HCT116 (cell line): ENCODE measurements at regions not wholly inside any gene's neighbourhood (a gene's known extent, or its start where the extent isn't known, plus 50 kb on each side); places are given as distances from the start of the nearest gene placed in this dataset.

ENCODE experiments used
- ATAC-seq: fragments of 200-7000 bp; cut with Tn5 transposase; 2 replicates; pipeline ENCODE4 v1.9.1; 2020; ENCODE audit warnings: mild to moderate bottlenecking, moderate library complexity
- BruUV-seq: library from RNA; stranded (reverse); fragments of 400-500 nt; replicated peaks from 2 replicates; lab custom pipeline; 2021; lab: Mats Ljungman, UMichigan
- CTCF ChIA-PET: fragments of 300-600 bp; sonication (Branson Sonifier 250); formaldehyde crosslinking; loops from one replicate; lab custom pipeline; 2021; ENCODE audit warnings: antibody characterized with exemption; lab: Charles Lee
- POLR2A ChIA-PET: fragments of 300-600, 350-600 bp; sonication (Branson Sonifier 250); formaldehyde crosslinking; loops from one replicate; lab custom pipeline; 2021; ENCODE audit warnings: antibody characterized with exemption; lab: Charles Lee
- RAD21 ChIA-PET, 2 experiments: fragments of 300-600 bp; sonication (Branson Sonifier 250); formaldehyde crosslinking; loops; one replicate each; lab custom pipeline; 2023; ENCODE audit warnings: low total read pairs in 2 of 2; ENCODE audit not compliant: uncharacterized antibody in 2 of 2, unreplicated experiment in 2 of 2, low non-redundant PET in 1 of 2; lab: Charles Lee
- DNase-seq: peaks from one replicate; pipeline ENCODE4 v3.0.0-alpha.2; 2010; ENCODE audit warnings: low read depth, low spot score
- H2AFZ ChIP-seq: fragments of 200-600 bp; shearing (Covaris generic), sonication (generic); 2 replicates; pipeline ENCODE4 v1.6.1; 2017; ENCODE audit warnings: low read depth, mixed run types, mixed read lengths, antibody characterized with exemption, low read length; ENCODE audit not compliant: poor library complexity, severe bottlenecking
- H3K27ac ChIP-seq: 2 replicates; pipeline ENCODE4 v1.5.1; 2012; ENCODE audit warnings: low read depth, low read length
- H3K27me3 ChIP-seq: fragments of 200-600 bp; sonication (generic); 2 replicates; pipeline ENCODE4 v1.6.1; 2016; ENCODE audit warnings: mixed run types, low read length, mixed read lengths; ENCODE audit not compliant: insufficient read depth
- H3K36me3 ChIP-seq, 2 experiments: fragments of 200-500 bp in 1 of 2; fragments of 200-600 bp in 1 of 2; sonication (Bioruptor generic) in 1 of 2; sonication (generic) in 1 of 2; 2 replicates each; pipeline versions ENCODE4 v1.5.1 to v1.6.1; 2014 to 2016; ENCODE audit warnings: low read length in 2 of 2, inconsistent platforms in 1 of 2, mixed read lengths in 1 of 2, mixed run types in 1 of 2; ENCODE audit not compliant: insufficient read depth in 2 of 2, control insufficient read depth in 1 of 2
- H3K4me1 ChIP-seq, 2 experiments: fragments of 200-600 bp in 1 of 2; sonication (generic) in 1 of 2; 2 replicates each; pipeline versions ENCODE4 v1.5.1 to v1.6.1; 2012 to 2017; ENCODE audit warnings: low read length in 2 of 2, inconsistent platforms in 1 of 2, mild to moderate bottlenecking in 1 of 2, mixed read lengths in 1 of 2, mixed run types in 1 of 2, moderate library complexity in 1 of 2; ENCODE audit not compliant: insufficient read depth in 2 of 2, control insufficient read depth in 1 of 2
- H3K4me2 ChIP-seq: fragments of 200-600 bp; sonication (generic); 2 replicates; pipeline ENCODE4 v1.6.1; 2017; ENCODE audit warnings: mixed run types, low read length, mixed read lengths
- H3K4me3 ChIP-seq, 2 experiments: fragments of 200-600 bp in 1 of 2; sonication (generic) in 1 of 2; replicated peaks in 1 of 2; 2 replicates each; pipeline ENCODE4 v1.5.1; 2011 to 2016; ENCODE audit warnings: low read length in 2 of 2, control low read depth in 1 of 2, low read depth in 1 of 2, mild to moderate bottlenecking in 1 of 2, mixed read lengths in 1 of 2, mixed run types in 1 of 2
- H3K79me2 ChIP-seq: fragments of 200-600 bp; sonication (generic); 2 replicates; pipeline ENCODE4 v1.6.1; 2017; ENCODE audit warnings: mild to moderate bottlenecking, mixed run types, low read length, moderate library complexity, mixed read lengths; ENCODE audit not compliant: insufficient read depth
- H3K9ac ChIP-seq: fragments of 200-600 bp; sonication (generic); 2 replicates; pipeline ENCODE4 v1.6.1; 2016; ENCODE audit warnings: low read length, mixed read lengths
- H3K9me2 ChIP-seq: fragments of 200-600 bp; sonication (generic), shearing (Covaris generic); 2 replicates; pipeline ENCODE4 v1.6.1; 2017; ENCODE audit warnings: mixed run types, mild to moderate bottlenecking, moderate library complexity; ENCODE audit not compliant: insufficient read depth
- H3K9me3 ChIP-seq, 2 experiments: fragments of 200-500 bp in 1 of 2; fragments of 200-600 bp in 1 of 2; sonication (Bioruptor generic) in 1 of 2; sonication (generic) in 1 of 2; 2 replicates each; pipeline ENCODE4 v1.6.1; 2014 to 2017; ENCODE audit warnings: low read length in 2 of 2, mixed read lengths in 2 of 2, inconsistent platforms in 1 of 2, low read depth in 1 of 2, mild to moderate bottlenecking in 1 of 2, mixed run types in 1 of 2, moderate library complexity in 1 of 2; ENCODE audit not compliant: control insufficient read depth in 1 of 2, insufficient read depth in 1 of 2
- H4K20me1 ChIP-seq: fragments of 200-600 bp; sonication (generic), shearing (Covaris generic); 2 replicates; pipeline ENCODE4 v1.6.1; 2017; ENCODE audit warnings: mixed run types, mild to moderate bottlenecking, moderate library complexity; ENCODE audit not compliant: insufficient read depth
- CBX3 ChIP-seq: IDR thresholded peaks from 2 replicates; pipeline ENCODE4 v1.6.1; 2012; ENCODE audit warnings: low read depth
- CEBPB ChIP-seq: IDR thresholded peaks from 2 replicates; pipeline ENCODE4 v1.6.1; 2012; ENCODE audit warnings: low read depth
- EGR1 ChIP-seq: IDR thresholded peaks from 2 replicates; pipeline ENCODE4 v1.6.1; 2012; ENCODE audit warnings: low read depth
- ELF1 ChIP-seq: IDR thresholded peaks from 2 replicates; pipeline ENCODE4 v1.6.1; 2012; ENCODE audit warnings: low read depth, borderline replicate concordance
- EZH2phosphoT487 ChIP-seq: fragments of 200-600 bp; IDR thresholded peaks from 2 replicates; pipeline ENCODE4 v1.6.1; 2018; ENCODE audit warnings: antibody characterized with exemption, borderline replicate concordance
- FOSL1 ChIP-seq: IDR thresholded peaks from 2 replicates; pipeline ENCODE4 v1.6.1; 2012; ENCODE audit warnings: low read depth
- POLR2A ChIP-seq: IDR thresholded peaks from 2 replicates; pipeline ENCODE4 v1.7.0; 2011; ENCODE audit warnings: borderline replicate concordance; ENCODE audit not compliant: insufficient read depth, insufficient read length; ENCODE audit errors: extremely low read depth
- POLR2AphosphoS5 ChIP-seq: IDR thresholded peaks from 2 replicates; pipeline ENCODE4 v1.6.1; 2011; ENCODE audit warnings: mild to moderate bottlenecking, low read depth, low read length, moderate library complexity
- RAD21 ChIP-seq: IDR thresholded peaks from 2 replicates; pipeline ENCODE4 v1.6.1; 2012; ENCODE audit warnings: low read depth, mild to moderate bottlenecking
- SIN3A ChIP-seq: IDR thresholded peaks from 2 replicates; pipeline ENCODE4 v1.6.1; 2012; ENCODE audit warnings: low read depth
- ZNF274 ChIP-seq: fragments of 200-500 bp; sonication (Bioruptor generic); IDR thresholded peaks from 2 replicates; pipeline ENCODE4 v1.6.1; 2014; ENCODE audit warnings: mild to moderate bottlenecking, low read depth, low read length, inconsistent platforms
- intact Hi-C: fragments of 100-400 bp; cut with micrococcal nuclease; formaldehyde crosslinking; loops from 2 replicates; pipeline ENCODE4 v1.10.0; 2022
- TF ChIP-seq, protein P1 (sequence below), 3 experiments: fragments of 200-600 bp in 1 of 3; sonication (generic) in 1 of 3; IDR thresholded peaks in 2 of 3; conservative IDR thresholded peaks in 1 of 3; 2 replicates each; pipeline ENCODE4 v1.5.1; 2012 to 2017; ENCODE audit warnings: low read depth in 2 of 3, low read length in 2 of 3, antibody characterized with exemption in 1 of 3, borderline replicate concordance in 1 of 3, control low read depth in 1 of 3, mild to moderate bottlenecking in 1 of 3, mixed read lengths in 1 of 3, mixed run types in 1 of 3, moderate library complexity in 1 of 3; ENCODE audit not compliant: insufficient read depth in 1 of 3
- TF ChIP-seq, protein P2 (sequence below): IDR thresholded peaks from 2 replicates; pipeline ENCODE4 v1.6.1; 2012

GRCh38 chr10:106499448-106499847 lies 665.1 kb downstream of the SORCS1 start:
- POLR2A ChIA-PET, result no interaction called here
- Histone ChIP-seq H3K9ac (no peak overlapping the region), H4K20me1 (no peaks in the 10 kb centered on the region)

DNA sequence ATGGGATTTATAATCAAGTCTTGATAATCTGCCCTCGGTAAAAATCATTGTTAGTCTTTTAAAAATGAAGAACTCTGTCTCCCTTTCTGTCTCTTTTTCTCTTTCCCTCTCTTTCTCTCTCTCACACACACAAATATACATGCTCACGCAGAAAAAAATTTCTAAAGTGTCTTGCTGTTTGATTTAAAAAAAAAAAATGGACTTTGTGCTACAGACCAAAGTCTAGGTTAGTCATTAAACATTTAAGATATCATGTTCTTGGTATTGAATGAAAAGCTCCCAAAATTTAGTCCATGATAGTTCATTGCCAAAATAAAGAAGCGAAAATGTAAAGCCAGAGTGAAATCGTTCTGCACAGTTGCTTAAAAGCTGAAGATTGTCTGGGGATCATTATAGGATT lies 665.8 kb downstream of the SORCS1 start:
- DNase-seq (no peak), ATAC-seq (no peak)
- no peaks in the 10 kb centered on the region for H3K9me2 ChIP-seq
- no peak overlapping the region for H3K9ac ChIP-seq
- no peak overlapping the region for H3K4me2 ChIP-seq
- H3K4me1 ChIP-seq, result no peaks in the 10 kb centered on the region
- BruUV-seq, result no TSS peak
- H3K27ac ChIP-seq, result no peak overlapping the region
- H3K36me3 ChIP-seq, result no peaks in the 10 kb centered on the region; a peak in 1 of 4 replicates
- H3K79me2 ChIP-seq, result no peaks in the 10 kb centered on the region
- no peak overlapping the region for H2AFZ ChIP-seq
- RAD21 ChIA-PET, result no interaction called here
- no peak overlapping the region for H3K4me3 ChIP-seq
- no peaks in the 10 kb centered on the region for H4K20me1 ChIP-seq
- no peaks in the 10 kb centered on the region for H3K27me3 ChIP-seq
- CTCF ChIA-PET, result no interaction called here
- peaks cover 24 to 33% of the 10 kb centered on the region in 2 experiments; a peak in 2 of 4 replicates for H3K9me3 ChIP-seq
- intact Hi-C loops, result no loop called here
- POLR2A ChIA-PET, result no interaction called here
- TF ChIP-seq FOSL1 (no peak), RAD21 (no peak), CEBPB (no peak), ELF1 (no peak), POLR2A (no peak), CBX3 (no peak), POLR2AphosphoS5 (no peak), EZH2phosphoT487 (no peak)
- TF ChIP-seq, protein P1, sequence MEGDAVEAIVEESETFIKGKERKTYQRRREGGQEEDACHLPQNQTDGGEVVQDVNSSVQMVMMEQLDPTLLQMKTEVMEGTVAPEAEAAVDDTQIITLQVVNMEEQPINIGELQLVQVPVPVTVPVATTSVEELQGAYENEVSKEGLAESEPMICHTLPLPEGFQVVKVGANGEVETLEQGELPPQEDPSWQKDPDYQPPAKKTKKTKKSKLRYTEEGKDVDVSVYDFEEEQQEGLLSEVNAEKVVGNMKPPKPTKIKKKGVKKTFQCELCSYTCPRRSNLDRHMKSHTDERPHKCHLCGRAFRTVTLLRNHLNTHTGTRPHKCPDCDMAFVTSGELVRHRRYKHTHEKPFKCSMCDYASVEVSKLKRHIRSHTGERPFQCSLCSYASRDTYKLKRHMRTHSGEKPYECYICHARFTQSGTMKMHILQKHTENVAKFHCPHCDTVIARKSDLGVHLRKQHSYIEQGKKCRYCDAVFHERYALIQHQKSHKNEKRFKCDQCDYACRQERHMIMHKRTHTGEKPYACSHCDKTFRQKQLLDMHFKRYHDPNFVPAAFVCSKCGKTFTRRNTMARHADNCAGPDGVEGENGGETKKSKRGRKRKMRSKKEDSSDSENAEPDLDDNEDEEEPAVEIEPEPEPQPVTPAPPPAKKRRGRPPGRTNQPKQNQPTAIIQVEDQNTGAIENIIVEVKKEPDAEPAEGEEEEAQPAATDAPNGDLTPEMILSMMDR (IDR thresholded peaks at IDR 0.05 in 2 of 3, conservative IDR thresholded peaks at IDR 0.05 in 1 of 3; ENCODE audit: borderline replicate concordance in 1 of 3, insufficient read depth in 1 of 3, low read depth in 2 of 3, low read length in 2 of 3), result no peak
- TF ChIP-seq, protein P2, sequence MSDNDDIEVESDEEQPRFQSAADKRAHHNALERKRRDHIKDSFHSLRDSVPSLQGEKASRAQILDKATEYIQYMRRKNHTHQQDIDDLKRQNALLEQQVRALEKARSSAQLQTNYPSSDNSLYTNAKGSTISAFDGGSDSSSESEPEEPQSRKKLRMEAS, result no peak

More at GRCh38 chr10:106499448-106499847, 665.1 kb downstream of the SORCS1 start:
- Histone ChIP-seq H3K27ac (no peak overlapping the region), H3K4me2 (no peak overlapping the region), H2AFZ (no peak overlapping the region), H3K9me2 (no peaks in the 10 kb centered on the region), H3K79me2 (no peaks in the 10 kb centered on the region), H3K27me3 (no peaks in the 10 kb centered on the region), H3K36me3 (no peaks in the 10 kb centered on the region; a peak in 1 of 4 replicates), H3K4me1 (no peaks in the 10 kb centered on the region), H3K4me3 (no peak overlapping the region), H3K9me3 (peaks cover 24 to 26% of the 10 kb centered on the region in 2 experiments; a peak in 2 of 4 replicates)
- intact Hi-C loops, result no loop called here
- RAD21 ChIA-PET, result no interaction called here
- CTCF ChIA-PET, result no interaction called here
- no TSS peak for BruUV-seq
- ATAC-seq (no peak), DNase-seq (no peak)
- TF ChIP-seq ZNF274, result no peak
- TF ChIP-seq SIN3A, result no peak
- TF ChIP-seq, protein P1 (IDR thresholded peaks at IDR 0.05 in 2 of 3, conservative IDR thresholded peaks at IDR 0.05 in 1 of 3; ENCODE audit: borderline replicate concordance in 1 of 3, insufficient read depth in 1 of 3, low read depth in 2 of 3, low read length in 2 of 3), result no peak
- TF ChIP-seq FOSL1, result no peak
- TF ChIP-seq CBX3, result no peak
- TF ChIP-seq EGR1, result no peak
